ENCODE measurements at regions not wholly inside any gene's neighbourhood (a gene's known extent, or its start where the extent isn't known, plus 50 kb on each side); places are given as distances from the start of the nearest gene placed in this dataset.

DNA sequence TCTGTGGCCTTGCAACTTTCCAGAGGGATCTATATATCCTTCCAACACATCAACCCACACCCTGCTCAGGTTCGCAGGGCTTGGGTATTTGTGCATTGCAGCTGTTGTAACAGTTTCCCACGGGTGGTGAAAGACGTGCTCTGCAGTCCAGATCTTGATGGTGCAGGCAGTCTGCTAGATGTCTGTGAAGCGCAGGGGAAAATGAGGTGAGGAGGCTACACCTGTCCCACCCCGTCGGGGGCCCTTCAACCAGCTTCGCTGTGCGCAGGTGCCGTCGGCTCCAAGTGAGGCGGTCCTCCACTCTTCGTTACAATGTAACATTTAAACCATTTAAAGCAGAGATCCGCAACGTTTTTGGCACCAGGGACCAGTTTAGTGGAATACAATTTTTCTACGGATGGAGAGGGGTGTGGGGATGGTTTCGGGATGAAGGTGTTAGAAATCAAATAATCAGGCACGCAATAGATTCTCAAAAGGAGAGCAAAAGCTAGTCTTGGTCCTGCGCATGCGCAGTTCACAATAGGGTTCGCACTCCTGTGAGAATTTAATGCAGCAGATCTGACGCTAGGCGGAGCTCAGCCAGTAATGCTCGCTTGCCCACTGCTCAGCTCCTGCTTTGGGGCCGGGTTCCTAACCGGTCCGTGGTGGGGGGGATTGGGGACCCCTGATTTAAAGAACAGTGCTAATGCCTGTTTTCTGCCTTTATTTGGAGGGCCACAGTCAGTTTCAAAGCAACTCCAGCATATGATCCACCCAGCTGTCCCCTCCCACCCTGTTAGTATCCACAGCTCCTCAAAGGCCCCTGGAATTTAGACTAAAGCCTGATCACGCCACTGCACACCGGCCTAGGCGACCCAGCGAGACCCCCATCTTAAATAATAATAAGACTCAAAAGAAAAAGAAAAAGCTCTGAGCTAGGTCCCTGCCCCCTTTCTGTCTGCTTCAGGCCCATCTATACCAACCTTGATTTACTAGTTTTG, 97.1 kb upstream of the SELENOP start (continued):
- TF ChIP-seq, protein P1, sequence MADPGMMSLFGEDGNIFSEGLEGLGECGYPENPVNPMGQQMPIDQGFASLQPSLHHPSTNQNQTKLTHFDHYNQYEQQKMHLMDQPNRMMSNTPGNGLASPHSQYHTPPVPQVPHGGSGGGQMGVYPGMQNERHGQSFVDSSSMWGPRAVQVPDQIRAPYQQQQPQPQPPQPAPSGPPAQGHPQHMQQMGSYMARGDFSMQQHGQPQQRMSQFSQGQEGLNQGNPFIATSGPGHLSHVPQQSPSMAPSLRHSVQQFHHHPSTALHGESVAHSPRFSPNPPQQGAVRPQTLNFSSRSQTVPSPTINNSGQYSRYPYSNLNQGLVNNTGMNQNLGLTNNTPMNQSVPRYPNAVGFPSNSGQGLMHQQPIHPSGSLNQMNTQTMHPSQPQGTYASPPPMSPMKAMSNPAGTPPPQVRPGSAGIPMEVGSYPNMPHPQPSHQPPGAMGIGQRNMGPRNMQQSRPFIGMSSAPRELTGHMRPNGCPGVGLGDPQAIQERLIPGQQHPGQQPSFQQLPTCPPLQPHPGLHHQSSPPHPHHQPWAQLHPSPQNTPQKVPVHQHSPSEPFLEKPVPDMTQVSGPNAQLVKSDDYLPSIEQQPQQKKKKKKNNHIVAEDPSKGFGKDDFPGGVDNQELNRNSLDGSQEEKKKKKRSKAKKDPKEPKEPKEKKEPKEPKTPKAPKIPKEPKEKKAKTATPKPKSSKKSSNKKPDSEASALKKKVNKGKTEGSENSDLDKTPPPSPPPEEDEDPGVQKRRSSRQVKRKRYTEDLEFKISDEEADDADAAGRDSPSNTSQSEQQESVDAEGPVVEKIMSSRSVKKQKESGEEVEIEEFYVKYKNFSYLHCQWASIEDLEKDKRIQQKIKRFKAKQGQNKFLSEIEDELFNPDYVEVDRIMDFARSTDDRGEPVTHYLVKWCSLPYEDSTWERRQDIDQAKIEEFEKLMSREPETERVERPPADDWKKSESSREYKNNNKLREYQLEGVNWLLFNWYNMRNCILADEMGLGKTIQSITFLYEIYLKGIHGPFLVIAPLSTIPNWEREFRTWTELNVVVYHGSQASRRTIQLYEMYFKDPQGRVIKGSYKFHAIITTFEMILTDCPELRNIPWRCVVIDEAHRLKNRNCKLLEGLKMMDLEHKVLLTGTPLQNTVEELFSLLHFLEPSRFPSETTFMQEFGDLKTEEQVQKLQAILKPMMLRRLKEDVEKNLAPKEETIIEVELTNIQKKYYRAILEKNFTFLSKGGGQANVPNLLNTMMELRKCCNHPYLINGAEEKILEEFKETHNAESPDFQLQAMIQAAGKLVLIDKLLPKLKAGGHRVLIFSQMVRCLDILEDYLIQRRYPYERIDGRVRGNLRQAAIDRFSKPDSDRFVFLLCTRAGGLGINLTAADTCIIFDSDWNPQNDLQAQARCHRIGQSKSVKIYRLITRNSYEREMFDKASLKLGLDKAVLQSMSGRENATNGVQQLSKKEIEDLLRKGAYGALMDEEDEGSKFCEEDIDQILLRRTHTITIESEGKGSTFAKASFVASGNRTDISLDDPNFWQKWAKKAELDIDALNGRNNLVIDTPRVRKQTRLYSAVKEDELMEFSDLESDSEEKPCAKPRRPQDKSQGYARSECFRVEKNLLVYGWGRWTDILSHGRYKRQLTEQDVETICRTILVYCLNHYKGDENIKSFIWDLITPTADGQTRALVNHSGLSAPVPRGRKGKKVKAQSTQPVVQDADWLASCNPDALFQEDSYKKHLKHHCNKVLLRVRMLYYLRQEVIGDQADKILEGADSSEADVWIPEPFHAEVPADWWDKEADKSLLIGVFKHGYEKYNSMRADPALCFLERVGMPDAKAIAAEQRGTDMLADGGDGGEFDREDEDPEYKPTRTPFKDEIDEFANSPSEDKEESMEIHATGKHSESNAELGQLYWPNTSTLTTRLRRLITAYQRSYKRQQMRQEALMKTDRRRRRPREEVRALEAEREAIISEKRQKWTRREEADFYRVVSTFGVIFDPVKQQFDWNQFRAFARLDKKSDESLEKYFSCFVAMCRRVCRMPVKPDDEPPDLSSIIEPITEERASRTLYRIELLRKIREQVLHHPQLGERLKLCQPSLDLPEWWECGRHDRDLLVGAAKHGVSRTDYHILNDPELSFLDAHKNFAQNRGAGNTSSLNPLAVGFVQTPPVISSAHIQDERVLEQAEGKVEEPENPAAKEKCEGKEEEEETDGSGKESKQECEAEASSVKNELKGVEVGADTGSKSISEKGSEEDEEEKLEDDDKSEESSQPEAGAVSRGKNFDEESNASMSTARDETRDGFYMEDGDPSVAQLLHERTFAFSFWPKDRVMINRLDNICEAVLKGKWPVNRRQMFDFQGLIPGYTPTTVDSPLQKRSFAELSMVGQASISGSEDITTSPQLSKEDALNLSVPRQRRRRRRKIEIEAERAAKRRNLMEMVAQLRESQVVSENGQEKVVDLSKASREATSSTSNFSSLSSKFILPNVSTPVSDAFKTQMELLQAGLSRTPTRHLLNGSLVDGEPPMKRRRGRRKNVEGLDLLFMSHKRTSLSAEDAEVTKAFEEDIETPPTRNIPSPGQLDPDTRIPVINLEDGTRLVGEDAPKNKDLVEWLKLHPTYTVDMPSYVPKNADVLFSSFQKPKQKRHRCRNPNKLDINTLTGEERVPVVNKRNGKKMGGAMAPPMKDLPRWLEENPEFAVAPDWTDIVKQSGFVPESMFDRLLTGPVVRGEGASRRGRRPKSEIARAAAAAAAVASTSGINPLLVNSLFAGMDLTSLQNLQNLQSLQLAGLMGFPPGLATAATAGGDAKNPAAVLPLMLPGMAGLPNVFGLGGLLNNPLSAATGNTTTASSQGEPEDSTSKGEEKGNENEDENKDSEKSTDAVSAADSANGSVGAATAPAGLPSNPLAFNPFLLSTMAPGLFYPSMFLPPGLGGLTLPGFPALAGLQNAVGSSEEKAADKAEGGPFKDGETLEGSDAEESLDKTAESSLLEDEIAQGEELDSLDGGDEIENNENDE (IDR thresholded peaks at IDR 0.05; ENCODE audit: insufficient replicate concordance, low read length), result no peak
- TF ChIP-seq KDM5A (IDR thresholded peaks at IDR 0.05; ENCODE audit: low read length) (no peak), SIX5 (IDR thresholded peaks at IDR 0.05; ENCODE audit: low read depth, low read length) (no peak), HDAC2 (IDR thresholded peaks at IDR 0.05; ENCODE audit: borderline replicate concordance in 1 of 2, low read depth in 2 of 2, low read length in 2 of 2) (no peak), POLR2AphosphoS5 (IDR thresholded peaks at IDR 0.05; ENCODE audit: low read depth, low read length) (no peak), KDM4A (IDR thresholded peaks at IDR 0.05; ENCODE audit: low read depth, low read length, severe bottlenecking) (peak; percentile 66), SIN3A (conservative IDR thresholded peaks at IDR 0.05 in 1 of 2, IDR thresholded peaks at IDR 0.05 in 1 of 2; ENCODE audit: low read depth in 1 of 2, low read length in 2 of 2) (no peak), TCF12 (IDR thresholded peaks at IDR 0.05; ENCODE audit: low read depth, low read length) (no peak), EGR1 (IDR thresholded peaks at IDR 0.05; ENCODE audit: borderline replicate concordance, low read depth, low read length) (no peak)
